ENCODE measurements at regions not wholly inside any gene's neighbourhood (a gene's known extent, or its start where the extent isn't known, plus 50 kb on each side); places are given as distances from the start of the nearest gene placed in this dataset.

GRCh38 chr6:85275338-85275985 is 174.4 kb upstream of the NT5E start:
- TF ChIP-seq CTCF (IDR thresholded peaks at IDR 0.05) (no peak), POLR2A (IDR thresholded peaks at IDR 0.05) (no peak)
